ENCODE measurements at regions not wholly inside any gene's neighbourhood (a gene's known extent, or its start where the extent isn't known, plus 50 kb on each side); places are given as distances from the start of the nearest gene placed in this dataset.

- peaks cover 64 to 68% of the 10 kb centered on the region in 2 donors for H3K36me3 Mint-ChIP-seq
These were observed 256.3 kb upstream of the RGS6 start for GRCh38 chr14:71675900-71676287.

GRCh38 chr14:71680736-71681387 is 251.4 kb upstream of the RGS6 start:
- H3K36me3 ChIP-seq (ENCODE audit: insufficient read depth, low read length), result peaks cover 7% of the 10 kb centered on the region
- no peaks in the 10 kb centered on the region for H3K27me3 ChIP-seq (ENCODE audit: insufficient read depth, low read length)
- Mint-ChIP-seq H3K36me3 (peaks cover 45 to 46% of the 10 kb centered on the region in 2 donors), H3K4me1 (no peaks in the 10 kb centered on the region), H3K27me3 (no peaks in the 10 kb centered on the region), H3K27ac (peak overlapping the region in 1 of 7 donors; percentile 17), H3K9me3 (peaks cover 0 to 5% (median 0%) of the 10 kb centered on the region in 8 donors), H3K4me3 (no peak overlapping the region)
- H3K27ac ChIP-seq (ENCODE audit: low read depth, low read length), result no peak overlapping the region
- H3K4me1 ChIP-seq (ENCODE audit: insufficient read depth, low read length), result no peaks in the 10 kb centered on the region
- CTCF ChIA-PET (ENCODE audit: partially characterized antibody), result no interaction called here
- no peaks in the 10 kb centered on the region for H3K9me3 ChIP-seq (ENCODE audit: control insufficient read depth in 1 of 2, low read length in 2 of 2)
- no peak overlapping the region for H3K4me3 ChIP-seq (ENCODE audit: low read length in 2 of 2)
- POLR2A ChIA-PET (ENCODE audit: partially characterized antibody), result no interaction called here
- intact Hi-C loops (cut with micrococcal nuclease), result no loop called here
- no peak for DNase-seq

More at GRCh38 chr14:71675900-71676287, 256.3 kb upstream of the RGS6 start:
- intact Hi-C loops (cut with micrococcal nuclease), result no loop called here
- H3K4me3 Mint-ChIP-seq, result no peak overlapping the region
- H3K9me3 ChIP-seq (ENCODE audit: control insufficient read depth in 1 of 2, low read length in 2 of 2), result no peaks in the 10 kb centered on the region
- ChIA-PET CTCF (ENCODE audit: partially characterized antibody) (no interaction called here), POLR2A (ENCODE audit: partially characterized antibody) (no interaction called here)
- H3K36me3 ChIP-seq (ENCODE audit: insufficient read depth, low read length), result peaks cover 3% of the 10 kb centered on the region
- H3K27ac Mint-ChIP-seq, result no peak overlapping the region
- no peaks in the 10 kb centered on the region for H3K27me3 ChIP-seq (ENCODE audit: insufficient read depth, low read length)
- H3K9me3 Mint-ChIP-seq, result peaks cover 0 to 6% (median 0%) of the 10 kb centered on the region in 8 donors
- H3K4me3 ChIP-seq (ENCODE audit: low read length in 2 of 2), result no peak overlapping the region
- H3K4me1 ChIP-seq (ENCODE audit: insufficient read depth, low read length), result no peaks in the 10 kb centered on the region
- H3K27ac ChIP-seq (ENCODE audit: low read depth, low read length), result no peak overlapping the region
- DNase-seq, result no peak
- H3K4me1 Mint-ChIP-seq, result peaks cover 0 to 2% (median under 1%) of the 10 kb centered on the region in 4 donors
- no peaks in the 10 kb centered on the region for H3K27me3 Mint-ChIP-seq

- H3K4me3 Mint-ChIP-seq, result no peak overlapping the region
These were observed 249.9 kb upstream of the RGS6 start for GRCh38 chr14:71682337-71682736.

GRCh38 chr14:71684323-71684722 is 247.9 kb upstream of the RGS6 start:
- intact Hi-C loops (cut with micrococcal nuclease), result no loop called here
- Mint-ChIP-seq H3K27ac (no peak overlapping the region), H3K4me3 (no peak overlapping the region), H3K4me1 (no peaks in the 10 kb centered on the region), H3K36me3 (peaks cover 45 to 47% of the 10 kb centered on the region in 2 donors), H3K9me3 (no peaks in the 10 kb centered on the region), H3K27me3 (no peaks in the 10 kb centered on the region)
- Histone ChIP-seq H3K4me1 (ENCODE audit: insufficient read depth, low read length) (no peaks in the 10 kb centered on the region), H3K4me3 (ENCODE audit: low read length in 2 of 2) (no peak overlapping the region), H3K27ac (ENCODE audit: low read depth, low read length) (no peak overlapping the region), H3K36me3 (ENCODE audit: insufficient read depth, low read length) (peaks cover 10% of the 10 kb centered on the region), H3K9me3 (ENCODE audit: control insufficient read depth in 1 of 2, low read length in 2 of 2) (no peaks in the 10 kb centered on the region), H3K27me3 (ENCODE audit: insufficient read depth, low read length) (no peaks in the 10 kb centered on the region)
- CTCF ChIA-PET (ENCODE audit: partially characterized antibody), result no interaction called here
- DNase-seq, result no peak
- POLR2A ChIA-PET (ENCODE audit: partially characterized antibody), result no interaction called here

More at GRCh38 chr14:71682337-71682736, 249.9 kb upstream of the RGS6 start:
- Mint-ChIP-seq H3K27ac (no peak overlapping the region), H3K27me3 (no peaks in the 10 kb centered on the region), H3K9me3 (peaks cover 0 to 4% (median 0%) of the 10 kb centered on the region in 8 donors), H3K4me1 (no peaks in the 10 kb centered on the region), H3K36me3 (peaks cover 48 to 51% of the 10 kb centered on the region in 2 donors)
- H3K4me3 ChIP-seq (ENCODE audit: low read length in 2 of 2), result no peak overlapping the region
- H3K27me3 ChIP-seq (ENCODE audit: insufficient read depth, low read length), result no peaks in the 10 kb centered on the region
- intact Hi-C loops (cut with micrococcal nuclease), result no loop called here
- no peak for DNase-seq
- H3K36me3 ChIP-seq (ENCODE audit: insufficient read depth, low read length), result peaks cover 10% of the 10 kb centered on the region
- no peaks in the 10 kb centered on the region for H3K9me3 ChIP-seq (ENCODE audit: control insufficient read depth in 1 of 2, low read length in 2 of 2)
- no peak overlapping the region for H3K27ac ChIP-seq (ENCODE audit: low read depth, low read length)
- H3K4me1 ChIP-seq (ENCODE audit: insufficient read depth, low read length), result no peaks in the 10 kb centered on the region
- POLR2A ChIA-PET (ENCODE audit: partially characterized antibody), result no interaction called here
- CTCF ChIA-PET (ENCODE audit: partially characterized antibody), result no interaction called here

DNA sequence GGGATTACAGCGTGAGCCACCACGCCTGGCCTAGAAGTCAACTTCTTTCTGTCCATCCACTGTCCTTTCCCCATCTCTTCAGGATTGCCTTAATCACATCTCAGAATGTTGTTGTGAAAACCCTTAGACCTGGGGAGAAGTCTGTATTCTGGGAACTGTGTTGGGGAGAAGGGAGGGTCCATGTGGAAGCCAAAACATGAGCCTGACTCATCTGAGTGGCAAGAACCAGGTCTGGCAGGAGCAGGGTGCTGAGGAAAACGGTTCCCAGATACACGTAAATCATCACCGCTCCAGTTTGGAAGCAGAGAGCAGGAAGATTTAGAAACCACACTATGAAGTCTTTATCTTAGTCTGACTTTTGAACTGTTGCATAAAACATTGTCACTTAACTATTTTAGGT is 245.6 kb upstream of the RGS6 start:
- Mint-ChIP-seq H3K27me3 (no peaks in the 10 kb centered on the region), H3K4me1 (peaks cover 0 to 5% (median 2%) of the 10 kb centered on the region in 4 donors), H3K9me3 (peaks cover 0 to 1% (median 0%) of the 10 kb centered on the region in 8 donors), H3K36me3 (peaks cover 56 to 64% of the 10 kb centered on the region in 2 donors), H3K4me3 (no peak overlapping the region), H3K27ac (peak overlapping the region in 1 of 7 donors; percentile 58)
- Histone ChIP-seq H3K36me3 (ENCODE audit: insufficient read depth, low read length) (peaks cover 10% of the 10 kb centered on the region), H3K4me1 (ENCODE audit: insufficient read depth, low read length) (no peaks in the 10 kb centered on the region), H3K27me3 (ENCODE audit: insufficient read depth, low read length) (no peaks in the 10 kb centered on the region), H3K27ac (ENCODE audit: low read depth, low read length) (no peak overlapping the region), H3K4me3 (ENCODE audit: low read length in 2 of 2) (no peak overlapping the region), H3K9me3 (ENCODE audit: control insufficient read depth in 1 of 2, low read length in 2 of 2) (no peaks in the 10 kb centered on the region)
- no peak for DNase-seq
- intact Hi-C loops (cut with micrococcal nuclease), result no loop called here
- ChIA-PET CTCF (ENCODE audit: partially characterized antibody) (no interaction called here), POLR2A (ENCODE audit: partially characterized antibody) (no interaction called here)

GRCh38 chr14:71687166-71687831 is 244.9 kb upstream of the RGS6 start:
- H3K4me3 ChIP-seq (ENCODE audit: low read length in 2 of 2), result no peak overlapping the region
- H3K27ac Mint-ChIP-seq, result no peak overlapping the region
- peaks cover 58 to 66% of the 10 kb centered on the region in 2 donors for H3K36me3 Mint-ChIP-seq
- H3K36me3 ChIP-seq (ENCODE audit: insufficient read depth, low read length), result peaks cover 10% of the 10 kb centered on the region
- H3K4me1 Mint-ChIP-seq, result peaks cover 0 to 5% (median 2%) of the 10 kb centered on the region in 4 donors
- H3K4me3 Mint-ChIP-seq, result no peak overlapping the region
- H3K27me3 Mint-ChIP-seq, result no peaks in the 10 kb centered on the region
- H3K9me3 Mint-ChIP-seq, result peaks cover 0 to 1% (median 0%) of the 10 kb centered on the region in 8 donors
- DNase-seq, result no peak
- intact Hi-C loops (cut with micrococcal nuclease), result no loop called here
- CTCF ChIA-PET (ENCODE audit: partially characterized antibody), result no interaction called here
- no peaks in the 10 kb centered on the region for H3K27me3 ChIP-seq (ENCODE audit: insufficient read depth, low read length)
- H3K27ac ChIP-seq (ENCODE audit: low read depth, low read length), result no peak overlapping the region
- H3K9me3 ChIP-seq (ENCODE audit: control insufficient read depth in 1 of 2, low read length in 2 of 2), result no peaks in the 10 kb centered on the region
- POLR2A ChIA-PET (ENCODE audit: partially characterized antibody), result no interaction called here
- no peaks in the 10 kb centered on the region for H3K4me1 ChIP-seq (ENCODE audit: insufficient read depth, low read length)

GRCh38 chr14:71688576-71688975 is 243.7 kb upstream of the RGS6 start:
- Histone ChIP-seq H3K36me3 (ENCODE audit: insufficient read depth, low read length) (peaks cover 10% of the 10 kb centered on the region), H3K27ac (ENCODE audit: low read depth, low read length) (no peak overlapping the region), H3K4me3 (ENCODE audit: low read length in 2 of 2) (no peak overlapping the region), H3K4me1 (ENCODE audit: insufficient read depth, low read length) (peaks cover 7% of the 10 kb centered on the region), H3K27me3 (ENCODE audit: insufficient read depth, low read length) (no peaks in the 10 kb centered on the region), H3K9me3 (ENCODE audit: control insufficient read depth in 1 of 2, low read length in 2 of 2) (no peaks in the 10 kb centered on the region)
- Mint-ChIP-seq H3K27ac (no peak overlapping the region), H3K9me3 (peaks cover 0 to 1% (median 0%) of the 10 kb centered on the region in 8 donors), H3K4me1 (peaks cover 0 to 9% (median 4%) of the 10 kb centered on the region in 4 donors), H3K27me3 (no peaks in the 10 kb centered on the region), H3K36me3 (peaks cover 57 to 59% of the 10 kb centered on the region in 2 donors), H3K4me3 (no peak overlapping the region)
- CTCF ChIA-PET (ENCODE audit: partially characterized antibody), result no interaction called here
- DNase-seq, result no peak
- intact Hi-C loops (cut with micrococcal nuclease), result no loop called here
- POLR2A ChIA-PET (ENCODE audit: partially characterized antibody), result no interaction called here

All from CD4-positive, alpha-beta memory T cell (primary cell).